22Rv1 (cell line): ENCODE measurements at regions not wholly inside any gene's neighbourhood (a gene's known extent, or its start where the extent isn't known, plus 50 kb on each side); places are given as distances from the start of the nearest gene placed in this dataset.

Experiments
- H3K27ac ChIP-seq: fragments of 450-650 bp; 2 replicates; pipeline ENCODE4 v1.5.1; 2017
- CTCF ChIP-seq: fragments of 450-650 bp; IDR thresholded peaks from 2 replicates; pipeline ENCODE4 v1.5.1; 2017; ENCODE audit warnings: mild to moderate bottlenecking
- ZFX ChIP-seq: fragments of 450-650 bp; IDR thresholded peaks from 2 replicates; pipeline ENCODE4 v1.6.1; 2017; ENCODE audit warnings: antibody characterized with exemption, borderline replicate concordance

- H3K27ac ChIP-seq, result no peak overlapping the region
- TF ChIP-seq CTCF (no peak), ZFX (no peak)
Measured at GRCh38 chr2:215500466-215500865, 64.6 kb upstream of the FN1 start.

- TF ChIP-seq ZFX (no peak), CTCF (no peak)
- no peak overlapping the region for H3K27ac ChIP-seq
Measured at GRCh38 chr2:215499331-215499730, 63.5 kb upstream of the FN1 start.

DNA sequence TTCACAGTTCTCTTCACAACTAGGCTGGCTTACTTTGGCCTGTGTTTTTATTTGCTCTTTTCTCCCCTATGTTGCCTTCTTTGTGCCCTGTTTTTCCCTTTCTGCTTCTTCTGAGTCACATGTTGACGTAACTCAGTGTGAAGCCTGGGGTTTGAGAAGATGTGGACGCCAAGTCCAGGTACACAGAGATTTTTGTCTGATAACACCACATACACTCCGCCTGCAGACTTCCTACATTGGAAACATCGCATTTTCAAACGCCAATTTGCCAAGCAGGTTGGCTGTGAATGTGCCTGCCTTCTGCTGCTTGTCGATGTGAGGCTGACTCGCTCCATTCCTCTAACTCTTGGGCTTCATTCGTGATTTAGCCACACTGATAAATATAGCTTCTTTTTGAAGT, 62.6 kb upstream of the FN1 start:
- TF ChIP-seq CTCF (no peak), ZFX (no peak)
- no peak overlapping the region for H3K27ac ChIP-seq

DNA sequence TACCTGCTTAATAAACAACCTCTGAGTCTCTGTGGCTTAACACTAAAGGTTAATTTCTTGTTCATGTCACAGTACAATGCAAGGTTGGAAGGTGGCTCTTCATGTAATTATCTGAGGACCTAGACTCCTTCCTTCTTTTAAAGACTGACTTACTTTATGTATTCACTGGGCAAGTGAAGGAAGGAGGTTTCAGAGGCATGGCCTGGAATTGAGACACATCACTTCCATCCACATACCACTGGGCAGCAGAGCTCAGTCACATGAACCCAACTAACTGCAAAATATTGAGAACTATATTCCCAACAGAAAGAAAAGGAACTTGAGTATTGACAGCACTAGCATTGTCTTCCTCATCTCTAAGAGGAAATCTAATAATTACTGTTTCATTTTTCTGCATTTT, 57.5 kb upstream of the FN1 start:
- no peak overlapping the region for H3K27ac ChIP-seq
- TF ChIP-seq CTCF (no peak), ZFX (no peak)

- no peak overlapping the region for H3K27ac ChIP-seq
- no peak for TF ChIP-seq CTCF
- TF ChIP-seq ZFX, result no peak
Measured at GRCh38 chr2:215489288-215489848, 53.5 kb upstream of the FN1 start.

DNA sequence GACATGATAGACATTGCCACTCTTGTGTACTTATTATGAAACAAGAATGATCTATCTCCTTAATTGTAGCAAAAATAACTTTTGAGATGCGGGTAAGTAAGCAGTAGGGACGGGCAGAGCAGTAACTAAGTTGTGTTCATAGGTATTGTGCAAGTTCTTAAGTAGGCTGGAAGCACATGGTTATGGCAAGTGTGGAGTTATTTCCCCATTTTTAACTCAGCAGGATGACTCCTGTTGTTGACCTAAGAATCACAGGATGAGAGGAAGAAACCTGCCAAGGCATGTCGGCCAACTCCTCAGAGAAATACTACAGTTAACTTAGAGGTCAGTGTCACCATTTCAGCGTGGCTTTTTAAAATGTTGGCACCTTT, 51.1 kb upstream of the FN1 start:
- TF ChIP-seq CTCF (no peak), ZFX (no peak)
- no peak overlapping the region for H3K27ac ChIP-seq

GRCh38 chr2:215486291-215487001, 50.6 kb upstream of the FN1 start:
- H3K27ac ChIP-seq, result no peak overlapping the region
- TF ChIP-seq CTCF (no peak), ZFX (no peak)
